ENCODE measurements at regions not wholly inside any gene's neighbourhood (a gene's known extent, or its start where the extent isn't known, plus 50 kb on each side); places are given as distances from the start of the nearest gene placed in this dataset.
A peak's percentile ranks its signal among the peaks of the same experiment; 100 is the strongest.
"Not testable (repeated sequence)": the region's sequence is repeated elsewhere in the genome, so short reads cannot be mapped to it uniquely, and the experiment has no call there.

GRCh38 chr11:67732045-67732787 is 57.8 kb upstream of the ALDH3B2 start:
- in situ Hi-C loops (cut with MboI; ENCODE audit: low pct_unique_long_range_greater_than_20kb, low sequenced_read_pairs), result no loop called here
- peak; percentile 40 for DNase-seq

- DNase-seq, result no peak
- in situ Hi-C loops (cut with MboI; ENCODE audit: low pct_unique_long_range_greater_than_20kb, low sequenced_read_pairs), result no loop called here
Measured at GRCh38 chr11:67731583-67731982, 57.2 kb upstream of the ALDH3B2 start.

GRCh38 chr11:67728163-67728571 is 53.7 kb upstream of the ALDH3B2 start:
- in situ Hi-C loops (cut with MboI; ENCODE audit: low pct_unique_long_range_greater_than_20kb, low sequenced_read_pairs); DNase-seq: not testable (repeated sequence)

GRCh38 chr11:67727066-67728040 is 52.9 kb upstream of the ALDH3B2 start:
- in situ Hi-C loops (cut with MboI; ENCODE audit: low pct_unique_long_range_greater_than_20kb, low sequenced_read_pairs); DNase-seq: not testable (repeated sequence)
